H1 (cell line): ENCODE measurements at regions not wholly inside any gene's neighbourhood (a gene's known extent, or its start where the extent isn't known, plus 50 kb on each side); places are given as distances from the start of the nearest gene placed in this dataset.

Experiments used
- CTCF ChIA-PET: fragments of 300-600 bp; sonication (Branson Sonifier 250); formaldehyde crosslinking; loops from one replicate; lab custom pipeline; 2021; ENCODE audit not compliant: partially characterized antibody; lab: Charles Lee
- POLR2A ChIA-PET: fragments of 300-600 bp; sonication (Branson Sonifier 250); formaldehyde crosslinking; loops from one replicate; lab custom pipeline; 2021; ENCODE audit warnings: inconsistent platforms; ENCODE audit not compliant: partially characterized antibody; lab: Charles Lee
- DNase-seq, 2 experiments: peaks; one replicate each; pipeline versions ENCODE4 v3.0.0 to v3.0.0-alpha.2; 2010 to 2022; ENCODE audit warnings: low spot score in 2 of 2, low read depth in 1 of 2, mixed read lengths in 1 of 2
- FAIRE-seq: peaks from 2 replicates; lab custom pipeline; 2011; peaks lifted over from hg19 to GRCh38; lab: Jason Lieb, UNC
- H2AFZ ChIP-seq: 2 replicates; pipeline ENCODE4 v1.8.1; 2012; ENCODE audit warnings: low read length, inconsistent platforms
- H2AK5ac ChIP-seq: 2 replicates; pipeline ENCODE4 v1.6.1; 2013; ENCODE audit warnings: low read depth, low read length
- H2BK120ac ChIP-seq: replicated peaks from 2 replicates; pipeline ENCODE3; 2013; ENCODE audit warnings: low read depth, low read length, inconsistent platforms
- H2BK12ac ChIP-seq: 2 replicates; pipeline ENCODE4 v1.6.1; 2013; ENCODE audit warnings: low read depth, low read length
- H2BK15ac ChIP-seq: 2 replicates; pipeline ENCODE4 v1.6.1; 2013; ENCODE audit warnings: low read length
- H2BK20ac ChIP-seq: 2 replicates; pipeline ENCODE4 v1.6.1; 2013; ENCODE audit warnings: low read length
- H2BK5ac ChIP-seq: 2 replicates; pipeline ENCODE4 v1.6.1; 2013; ENCODE audit warnings: low read depth, low read length
- H3K14ac ChIP-seq: 2 replicates; pipeline ENCODE4 v1.6.1; 2013; ENCODE audit warnings: inconsistent platforms; ENCODE audit not compliant: insufficient read length
- H3K18ac ChIP-seq: 2 replicates; pipeline ENCODE4 v1.6.1; 2013; ENCODE audit warnings: low read length; ENCODE audit errors: extremely low read depth
- H3K23ac ChIP-seq: 2 replicates; pipeline ENCODE4 v1.6.1; 2013; ENCODE audit warnings: inconsistent platforms; ENCODE audit not compliant: insufficient read length
- H3K23me2 ChIP-seq: 2 replicates; pipeline ENCODE4 v1.6.1; 2013; ENCODE audit warnings: low read depth, low read length
- H3K27ac ChIP-seq: 2 replicates; pipeline ENCODE4 v1.6.1; 2011; ENCODE audit warnings: low read depth, low read length, inconsistent platforms
- H3K27me3 ChIP-seq, 4 experiments: replicated peaks in 1 of 4; 1 replicate in 1 of 4; 2 replicates in 3 of 4; pipeline versions ENCODE4 v1.6.1 to v1.8.1; 2011 to 2013; ENCODE audit warnings: low read length in 3 of 4, mild to moderate bottlenecking in 3 of 4, inconsistent platforms in 2 of 4, mixed read lengths in 2 of 4, moderate library complexity in 1 of 4; ENCODE audit not compliant: control insufficient read depth in 3 of 4, insufficient read depth in 3 of 4; ENCODE audit errors: extremely low read depth in 1 of 4
- H3K36me3 ChIP-seq, 4 experiments: 2 replicates each; pipeline versions ENCODE4 v1.6.1 to v1.8.1; 2011 to 2013; ENCODE audit warnings: mild to moderate bottlenecking in 4 of 4, low read length in 3 of 4, moderate library complexity in 2 of 4, control low read depth in 1 of 4, inconsistent platforms in 1 of 4; ENCODE audit not compliant: insufficient read depth in 4 of 4, control insufficient read depth in 2 of 4
- H3K4ac ChIP-seq: replicated peaks from 2 replicates; pipeline ENCODE3; 2013; ENCODE audit warnings: low read length, low read depth, mixed read lengths, inconsistent platforms; ENCODE audit not compliant: insufficient read length
- H3K4me1 ChIP-seq, 4 experiments: replicated peaks in 1 of 4; 1 replicate in 1 of 4; 2 replicates in 3 of 4; pipeline versions ENCODE4 v1.6.1 to v1.8.1; 2011 to 2013; ENCODE audit warnings: low read length in 3 of 4, inconsistent platforms in 2 of 4, mixed read lengths in 1 of 4; ENCODE audit not compliant: insufficient read depth in 4 of 4, control insufficient read depth in 3 of 4
- H3K4me2 ChIP-seq, 2 experiments: 2 replicates each; pipeline versions ENCODE4 v1.6.1 to v1.8.1; 2011 to 2013; ENCODE audit warnings: low read depth in 2 of 2, low read length in 2 of 2, control low read depth in 1 of 2, inconsistent platforms in 1 of 2, mild to moderate bottlenecking in 1 of 2; ENCODE audit not compliant: insufficient read depth in 1 of 2
- H3K4me3 ChIP-seq, 4 experiments: fragments of 200-600, 300-600 bp in 1 of 4; sonication (generic), shearing (Covaris generic), sonication (Bioruptor Twin) in 1 of 4; 2 replicates each; pipeline versions ENCODE4 v1.5.1 to v1.8.1; 2011 to 2016; ENCODE audit warnings: low read length in 4 of 4, low read depth in 3 of 4, control low read depth in 2 of 4, inconsistent platforms in 2 of 4, mild to moderate bottlenecking in 2 of 4, mixed read lengths in 1 of 4, moderate library complexity in 1 of 4; ENCODE audit not compliant: insufficient read depth in 2 of 4; ENCODE audit errors: extremely low read depth in 1 of 4
- H3K56ac ChIP-seq: replicated peaks from 2 replicates; pipeline ENCODE3; 2013; ENCODE audit warnings: low read depth, mild to moderate bottlenecking, mixed read lengths, low read length, inconsistent platforms; ENCODE audit not compliant: insufficient read length
- H3K79me1 ChIP-seq: 2 replicates; pipeline ENCODE4 v1.6.1; 2013; ENCODE audit warnings: low read depth, low read length, control low read depth
- H3K79me2 ChIP-seq, 2 experiments: 2 replicates each; pipeline versions ENCODE4 v1.6.1 to v1.8.1; 2012 to 2013; ENCODE audit warnings: low read length in 2 of 2, mild to moderate bottlenecking in 2 of 2, inconsistent platforms in 1 of 2; ENCODE audit not compliant: insufficient read depth in 2 of 2, control insufficient read depth in 1 of 2
- H3K9ac ChIP-seq, 4 experiments: replicated peaks in 1 of 4; 1 replicate in 1 of 4; 2 replicates in 3 of 4; pipeline versions ENCODE4 v1.6.1 to v1.8.1; 2011 to 2013; ENCODE audit warnings: low read depth in 3 of 4, low read length in 3 of 4, control low read depth in 2 of 4, mild to moderate bottlenecking in 2 of 4, moderate library complexity in 2 of 4, inconsistent platforms in 1 of 4; ENCODE audit errors: extremely low read depth in 1 of 4
- H3K9me3 ChIP-seq, 2 experiments: 2 replicates each; pipeline versions ENCODE4 v1.6.1 to v1.8.1; 2012 to 2013; ENCODE audit warnings: mild to moderate bottlenecking in 2 of 2, moderate library complexity in 2 of 2, control low read depth in 1 of 2, inconsistent platforms in 1 of 2, low read depth in 1 of 2, low read length in 1 of 2, mixed read lengths in 1 of 2; ENCODE audit not compliant: insufficient read depth in 2 of 2
- H4K20me1 ChIP-seq, 2 experiments: replicated peaks in 1 of 2; 2 replicates each; pipeline versions ENCODE3 to v1.8.1; 2011 to 2013; ENCODE audit warnings: inconsistent platforms in 2 of 2, low read length in 2 of 2, mild to moderate bottlenecking in 1 of 2; ENCODE audit not compliant: insufficient read depth in 2 of 2, control insufficient read depth in 1 of 2
- H4K5ac ChIP-seq: 2 replicates; pipeline ENCODE4 v1.6.1; 2013; ENCODE audit warnings: low read length, low read depth, mixed read lengths, inconsistent platforms; ENCODE audit not compliant: insufficient read length
- H4K8ac ChIP-seq: 2 replicates; pipeline ENCODE4 v1.8.0; 2013; ENCODE audit warnings: mild to moderate bottlenecking, moderate library complexity, low read length, inconsistent platforms; ENCODE audit not compliant: insufficient read depth; ENCODE audit errors: extremely low read depth
- H4K91ac ChIP-seq: replicated peaks from 2 replicates; pipeline ENCODE3; 2013; ENCODE audit warnings: low read length, mixed read lengths, inconsistent platforms; ENCODE audit not compliant: insufficient read length
- BRCA1 ChIP-seq: IDR thresholded peaks from 2 replicates; pipeline ENCODE4 v1.6.1; 2012; ENCODE audit warnings: low read depth, low read length, improper control_type of control experiment
- CHD2 ChIP-seq: IDR thresholded peaks from 2 replicates; pipeline ENCODE4 v1.6.1; 2012; ENCODE audit warnings: low read length, improper control_type of control experiment
- GTF2F1 ChIP-seq: IDR thresholded peaks from 2 replicates; pipeline ENCODE4 v1.6.1; 2012; ENCODE audit warnings: low read depth, low read length, improper control_type of control experiment, borderline replicate concordance
- HDAC6 ChIP-seq: IDR thresholded peaks from one replicate; pipeline ENCODE4 v1.7.1; 2012; ENCODE audit warnings: low read depth, mild to moderate bottlenecking, inconsistent platforms, low read length, moderate library complexity
- JUND ChIP-seq: IDR thresholded peaks from 2 replicates; pipeline ENCODE4 v1.6.1; 2011; ENCODE audit warnings: mild to moderate bottlenecking, improper control_type of control experiment, low read length
- KDM1A ChIP-seq: fragments of 200-600, 300-600 bp; sonication (generic); IDR thresholded peaks from 2 replicates; pipeline ENCODE4 v1.7.1; 2016; ENCODE audit warnings: mild to moderate bottlenecking, low read length, borderline replicate concordance
- PHF8 ChIP-seq: fragments of 200-600 bp; sonication (generic); conservative IDR thresholded peaks from 2 replicates; pipeline ENCODE4 v1.7.1; 2012; ENCODE audit warnings: low read depth, mild to moderate bottlenecking, inconsistent platforms, low read length, moderate library complexity
- RAD21 ChIP-seq, 2 experiments: IDR thresholded peaks in 1 of 2; conservative IDR thresholded peaks in 1 of 2; 2 replicates each; pipeline ENCODE4 v1.6.1; 2011; ENCODE audit warnings: low read depth in 2 of 2, low read length in 2 of 2, improper control_type of control experiment in 1 of 2, inconsistent platforms in 1 of 2, mild to moderate bottlenecking in 1 of 2, moderate library complexity in 1 of 2
- SIX5 ChIP-seq: IDR thresholded peaks from 2 replicates; pipeline ENCODE4 v1.6.1; 2011; ENCODE audit warnings: mild to moderate bottlenecking, low read depth, low read length
- SP4 ChIP-seq: IDR thresholded peaks from 2 replicates; pipeline ENCODE4 v1.6.1; 2012; ENCODE audit warnings: low read length, inconsistent platforms
- WGBS, 2 experiments: shearing (Covaris generic) in 1 of 2; methylation state at CpG; one replicate each; pipeline versions ENCODE4 v1.1.6 to v1.1.7; 2013 to 2015; ENCODE audit warnings: low lambda C conversion rate in 2 of 2, mixed read lengths in 2 of 2, inconsistent platforms in 1 of 2, low coverage in 1 of 2, missing lambda C conversion rate in 1 of 2; ENCODE audit not compliant: insufficient replicate concordance in 2 of 2, insufficient coverage in 1 of 2, insufficient read length in 1 of 2; ENCODE audit errors: extremely low coverage in 1 of 2, missing lambda C conversion rate in 1 of 2; 5-methylcytosine and 5-hydroxymethylcytosine counted together

GRCh38 chr2:67039058-67039457 is 358.1 kb upstream of the ETAA1 start:
- Histone ChIP-seq H2AK5ac (no peak overlapping the region), H3K9ac (no peak overlapping the region), H2BK5ac (no peak overlapping the region), H3K9me3 (no peaks in the 10 kb centered on the region), H3K79me1 (no peaks in the 10 kb centered on the region), H4K5ac (no peak overlapping the region), H2BK15ac (no peak overlapping the region), H3K23me2 (no peaks in the 10 kb centered on the region; the same call in 1 of the 2 replicates), H3K4me2 (no peak overlapping the region), H3K27me3 (no peaks in the 10 kb centered on the region), H3K18ac (no peak overlapping the region), H3K23ac (no peak overlapping the region), H3K36me3 (no peaks in the 10 kb centered on the region), H3K14ac (no peak overlapping the region), H4K8ac (no peak overlapping the region), H3K4me1 (peaks cover 0 to 6% (median 0%) of the 10 kb centered on the region in 4 experiments; a peak in 1 of 7 replicates), H2BK20ac (no peak overlapping the region), H2BK12ac (no peak overlapping the region), H4K91ac (no peak overlapping the region), H2BK120ac (no peak overlapping the region), H2AFZ (no peak overlapping the region), H3K4me3 (no peak overlapping the region), H3K27ac (no peak overlapping the region), H3K56ac (no peak overlapping the region), H3K4ac (no peak overlapping the region), H4K20me1 (no peaks in the 10 kb centered on the region), H3K79me2 (no peaks in the 10 kb centered on the region)
- POLR2A ChIA-PET: no interaction called here
- CTCF ChIA-PET: interaction anchor here (0.6 kb wide), 1 partner anchor 277 kb away, joined by 3 read pairs; no protein-coding TSS in a partner anchor
- 96% methylated on average over 3 of the region's 3 CpGs; no CpG with 5 or more reads in 1 of the 2 experiments for WGBS, 2 experiments
- DNase-seq (no peak), FAIRE-seq (no peak)
- TF ChIP-seq RAD21 (IDR thresholded peaks at IDR 0.05 in 1 of 2, conservative IDR thresholded peaks at IDR 0.05 in 1 of 2; ENCODE audit: low read depth in 2 of 2, low read length in 2 of 2): no peak
- TF ChIP-seq GTF2F1: no peak
- no peak for TF ChIP-seq CHD2
- no peak for TF ChIP-seq PHF8
- TF ChIP-seq SP4: no peak
- no peak for TF ChIP-seq JUND
- TF ChIP-seq SIX5: no peak
- no peak for TF ChIP-seq KDM1A
- no peak for TF ChIP-seq BRCA1
- no peak for TF ChIP-seq HDAC6
